ENCODE measurements at regions not wholly inside any gene's neighbourhood (a gene's known extent, or its start where the extent isn't known, plus 50 kb on each side); places are given as distances from the start of the nearest gene placed in this dataset.

GRCh38 chrX:40155589-40156469 is 58.1 kb upstream of the BCOR start:
- peak overlapping the region in 3 of 5 donors; percentile 20 to 82 (median 55) for H3K4me3 Mint-ChIP-seq
- peaks cover 0 to 3% (median 0%) of the 10 kb centered on the region in 3 donors for H3K36me3 Mint-ChIP-seq
- no peak overlapping the region for H3K27ac Mint-ChIP-seq
- H3K4me1 Mint-ChIP-seq, result peaks cover 0 to 8% of the 10 kb centered on the region in 2 donors
- no peaks in the 10 kb centered on the region for H3K9me3 Mint-ChIP-seq
- DNase-seq, result no peak
- H3K27me3 Mint-ChIP-seq (ENCODE audit: low read depth in 3 of 3), result peaks cover 3 to 14% (median 8%) of the 10 kb centered on the region in 3 donors

DNA sequence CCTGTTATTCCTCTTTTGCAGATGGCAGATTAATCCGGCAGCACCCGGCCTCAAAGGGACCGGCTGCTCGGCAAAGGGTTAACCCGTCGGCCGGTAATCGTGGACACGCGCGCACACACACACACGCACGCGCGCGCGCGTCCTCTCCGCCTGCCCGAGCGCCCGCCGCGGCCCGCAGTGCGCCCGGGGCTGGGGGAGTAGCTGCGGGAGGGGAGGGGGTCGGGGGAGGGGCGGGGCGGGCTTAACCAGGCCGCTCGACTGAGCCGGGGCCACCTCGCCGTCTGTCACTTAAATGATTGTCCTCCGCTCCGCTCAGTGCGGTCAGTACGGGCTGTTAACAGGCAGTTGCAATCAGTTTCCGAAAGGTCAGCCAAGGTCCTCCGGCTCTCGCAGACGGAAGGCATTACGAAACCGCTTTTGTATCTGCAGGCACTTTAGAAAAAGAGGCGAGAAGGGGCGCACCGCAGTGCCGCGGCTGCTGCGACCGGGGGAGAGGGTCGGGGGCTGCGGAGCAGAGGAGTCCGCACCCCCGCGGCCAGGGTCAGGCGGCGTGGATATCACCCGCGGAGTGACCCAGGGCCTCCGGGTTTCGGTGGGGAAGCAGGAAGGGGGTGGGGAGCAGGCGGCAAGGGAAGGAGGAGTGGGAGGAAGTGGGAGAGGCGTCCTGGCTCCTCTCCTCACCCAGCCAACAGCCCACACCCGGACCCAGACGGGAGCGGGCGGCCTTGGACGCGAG is 57.3 kb upstream of the BCOR start:
- no peaks in the 10 kb centered on the region for H3K9me3 Mint-ChIP-seq
- DNase-seq, result peak in 2 of 3 donors; percentile 35 to 47

GRCh38 chrX:40154250-40154852 is 56.6 kb upstream of the BCOR start:
- Mint-ChIP-seq H3K4me3 (peak overlapping the region; percentile 65 to 84 (median 74)), H3K4me1 (peaks cover under 1 to 11% of the 10 kb centered on the region in 2 donors), H3K9me3 (no peaks in the 10 kb centered on the region), H3K27ac (peak overlapping the region in 2 of 6 donors; percentile 27 to 64), H3K27me3 (ENCODE audit: low read depth in 3 of 3) (peaks cover 3 to 14% (median 6%) of the 10 kb centered on the region in 3 donors), H3K36me3 (no peaks in the 10 kb centered on the region)
- no peak for DNase-seq

More for the DNA sequence above, 57.3 kb upstream of the BCOR start:
- peak overlapping the region; percentile 82 to 88 (median 83) for H3K4me3 Mint-ChIP-seq
- peak overlapping the region in 3 of 6 donors; percentile 27 to 64 (median 64) for H3K27ac Mint-ChIP-seq
- H3K27me3 Mint-ChIP-seq (ENCODE audit: low read depth in 3 of 3), result peaks cover 3 to 14% (median 11%) of the 10 kb centered on the region in 3 donors
- peaks cover 0 to 8% of the 10 kb centered on the region in 2 donors for H3K4me1 Mint-ChIP-seq
- H3K36me3 Mint-ChIP-seq, result peaks cover 0 to 3% (median 0%) of the 10 kb centered on the region in 3 donors

GRCh38 chrX:40153345-40154249 is 55.8 kb upstream of the BCOR start:
- DNase-seq, result peak in 2 of 3 donors; percentile 32 to 50
- H3K36me3 Mint-ChIP-seq, result no peaks in the 10 kb centered on the region
- no peaks in the 10 kb centered on the region for H3K9me3 Mint-ChIP-seq
- H3K4me1 Mint-ChIP-seq, result peaks cover 8 to 18% of the 10 kb centered on the region in 2 donors
- no peak overlapping the region for H3K27ac Mint-ChIP-seq
- peak overlapping the region; percentile 78 to 85 (median 81) for H3K4me3 Mint-ChIP-seq
- H3K27me3 Mint-ChIP-seq (ENCODE audit: low read depth in 3 of 3), result peaks cover 8 to 18% (median 13%) of the 10 kb centered on the region in 3 donors

GRCh38 chrX:40152741-40153344 is 55.1 kb upstream of the BCOR start:
- Mint-ChIP-seq H3K27me3 (ENCODE audit: low read depth in 3 of 3) (peaks cover 8 to 18% (median 14%) of the 10 kb centered on the region in 3 donors), H3K27ac (peak overlapping the region in 1 of 6 donors; percentile 58), H3K36me3 (no peaks in the 10 kb centered on the region), H3K4me1 (peaks cover 12 to 21% of the 10 kb centered on the region in 2 donors), H3K4me3 (peak overlapping the region; percentile 78 to 85 (median 81)), H3K9me3 (no peaks in the 10 kb centered on the region)
- no peak for DNase-seq

GRCh38 chrX:40152173-40152711 is 54.5 kb upstream of the BCOR start:
- Mint-ChIP-seq H3K4me1 (peaks cover 12 to 19% of the 10 kb centered on the region in 2 donors), H3K27me3 (ENCODE audit: low read depth in 3 of 3) (peaks cover 8 to 18% (median 14%) of the 10 kb centered on the region in 3 donors), H3K27ac (no peak overlapping the region), H3K4me3 (peak overlapping the region; percentile 64 to 79 (median 68)), H3K36me3 (no peaks in the 10 kb centered on the region), H3K9me3 (no peaks in the 10 kb centered on the region)
- DNase-seq, result no peak

- H3K4me1 Mint-ChIP-seq, result peaks cover 12 to 21% of the 10 kb centered on the region in 2 donors
- H3K36me3 Mint-ChIP-seq, result no peaks in the 10 kb centered on the region
- H3K4me3 Mint-ChIP-seq, result no peak overlapping the region
- H3K27me3 Mint-ChIP-seq (ENCODE audit: low read depth in 3 of 3), result peaks cover 6 to 17% (median 14%) of the 10 kb centered on the region in 3 donors
- DNase-seq, result no peak
- H3K27ac Mint-ChIP-seq, result no peak overlapping the region
- H3K9me3 Mint-ChIP-seq, result no peaks in the 10 kb centered on the region
Observed at GRCh38 chrX:40151211-40152172, 53.7 kb upstream of the BCOR start.

DNA sequence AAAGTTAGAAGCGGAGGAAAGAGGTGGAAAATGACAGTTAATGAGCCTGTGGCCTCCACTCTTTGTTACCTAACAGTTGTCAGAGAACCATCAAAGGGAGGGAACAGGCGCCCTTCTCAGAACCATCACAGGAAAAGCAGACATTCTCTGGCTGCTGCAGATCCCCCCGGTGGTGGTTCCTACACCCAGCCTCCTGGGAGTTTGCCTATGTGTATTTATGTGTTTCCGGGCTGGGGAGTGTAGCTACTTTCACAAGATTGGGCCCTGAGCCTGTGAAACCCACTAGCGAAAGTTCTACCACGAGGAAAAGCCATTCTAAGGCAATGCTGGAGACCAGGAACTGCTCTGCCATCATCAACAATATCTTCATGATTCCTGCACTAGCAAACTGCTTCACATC is 52.7 kb upstream of the BCOR start:
- Mint-ChIP-seq H3K4me3 (no peak overlapping the region), H3K4me1 (peaks cover 12 to 25% of the 10 kb centered on the region in 2 donors), H3K27ac (peak overlapping the region in 1 of 6 donors; percentile 24), H3K36me3 (no peaks in the 10 kb centered on the region), H3K9me3 (no peaks in the 10 kb centered on the region), H3K27me3 (ENCODE audit: low read depth in 3 of 3) (peaks cover 6 to 17% (median 11%) of the 10 kb centered on the region in 3 donors)
- no peak for DNase-seq

DNA sequence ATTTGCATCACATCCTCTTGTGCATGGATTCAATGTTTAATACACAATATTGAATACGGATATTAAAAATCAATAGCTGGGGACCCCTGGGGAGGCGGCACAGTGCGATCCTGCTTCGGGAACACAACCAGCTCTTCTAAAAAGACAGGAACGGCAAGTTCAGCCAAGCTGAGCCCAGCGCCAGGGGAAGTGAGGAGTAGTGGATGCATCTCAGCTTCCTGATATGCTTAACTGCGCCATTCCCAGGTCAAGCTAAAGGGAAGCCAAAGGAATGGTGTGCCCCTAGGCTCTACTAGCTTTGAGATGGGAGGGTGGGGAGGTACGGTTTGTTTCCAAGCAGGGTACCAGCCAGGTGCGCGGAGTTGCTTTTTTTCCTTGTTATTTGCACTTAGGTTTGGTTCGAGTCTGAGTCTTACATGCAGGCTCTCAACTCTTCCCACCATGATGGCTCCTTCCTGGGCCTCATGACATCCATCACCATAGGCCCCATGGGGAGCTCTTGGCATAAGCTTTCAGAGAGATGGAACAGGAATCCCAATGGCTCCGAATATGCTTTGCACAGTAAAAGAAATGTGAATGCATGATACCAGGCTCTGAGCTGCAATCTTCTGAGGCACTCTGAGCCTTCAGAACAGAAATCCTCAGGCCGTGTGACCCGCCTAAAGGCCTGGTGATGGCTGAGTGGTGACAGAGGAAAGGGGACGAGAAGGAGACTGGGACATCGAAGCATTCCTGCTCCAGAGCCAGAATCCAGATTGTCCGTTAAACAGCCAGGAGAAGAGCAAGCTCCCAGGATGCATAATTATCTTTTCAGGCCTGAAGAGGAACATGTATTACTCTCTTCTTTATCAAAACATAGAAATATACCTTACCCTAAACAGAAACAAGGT is 51.8 kb upstream of the BCOR start:
- peak overlapping the region in 4 of 6 donors; percentile 1 to 46 (median 36) for H3K27ac Mint-ChIP-seq
- DNase-seq, result no peak
- peak overlapping the region; percentile 63 to 79 (median 73) for H3K4me3 Mint-ChIP-seq
- no peaks in the 10 kb centered on the region for H3K9me3 Mint-ChIP-seq
- H3K4me1 Mint-ChIP-seq, result peaks cover 12 to 25% of the 10 kb centered on the region in 2 donors
- H3K36me3 Mint-ChIP-seq, result no peaks in the 10 kb centered on the region
- H3K27me3 Mint-ChIP-seq (ENCODE audit: low read depth in 3 of 3), result peaks cover 7 to 22% (median 14%) of the 10 kb centered on the region in 3 donors

- Mint-ChIP-seq H3K36me3 (no peaks in the 10 kb centered on the region), H3K9me3 (no peaks in the 10 kb centered on the region), H3K4me1 (peaks cover 12 to 22% of the 10 kb centered on the region in 2 donors), H3K4me3 (peak overlapping the region; percentile 63 to 79 (median 73)), H3K27me3 (ENCODE audit: low read depth in 3 of 3) (peaks cover 7 to 22% (median 22%) of the 10 kb centered on the region in 3 donors), H3K27ac (peak overlapping the region in 3 of 6 donors; percentile 1 to 38 (median 33))
- DNase-seq, result no peak
Observed at GRCh38 chrX:40148385-40149285, 50.9 kb upstream of the BCOR start.
